GM12878 (cell line): ENCODE measurements at regions not wholly inside any gene's neighbourhood (a gene's known extent, or its start where the extent isn't known, plus 50 kb on each side); places are given as distances from the start of the nearest gene placed in this dataset.

Source experiments
- ATAC-seq: fragments of 200-7000 bp; cut with Tn5 transposase; 3 replicates; pipeline ENCODE4 v1.9.1; 2020; ENCODE audit warnings: mild to moderate bottlenecking, moderate library complexity
- BruUV-seq: library from RNA; stranded (reverse); fragments of 400-500 nt; replicated peaks from 2 replicates; lab custom pipeline; 2021; lab: Mats Ljungman, UMichigan
- CTCF ChIA-PET: fragments of 300-600 bp; sonication (Branson Sonifier 250); formaldehyde crosslinking; extraction: SDS; loops from one replicate; lab custom pipeline; 2021; ENCODE audit warnings: inconsistent platforms; lab: Yijun Ruan, JAX
- POLR2A ChIA-PET: fragments of 350-600 bp; formaldehyde crosslinking; extraction: SDS; loops from one replicate; lab custom pipeline; 2021; ENCODE audit warnings: inconsistent platforms; lab: Charles Lee
- RAD21 ChIA-PET: fragments of 300-600 bp; sonication (Branson Sonifier 250); formaldehyde crosslinking; loops from one replicate; lab custom pipeline; 2023; ENCODE audit warnings: antibody characterized with exemption; ENCODE audit not compliant: unreplicated experiment; lab: Charles Lee
- SMC1A ChIA-PET: fragments of 300-600 bp; sonication (Branson Sonifier 250); formaldehyde crosslinking; loops from one replicate; lab custom pipeline; 2023; ENCODE audit not compliant: unreplicated experiment, uncharacterized antibody; lab: Charles Lee
- DNase-seq: peaks from one replicate; pipeline ENCODE4 v3.0.0-alpha.2; 2011; ENCODE audit warnings: low read depth, low spot score
- FAIRE-seq: peaks from 3 replicates; lab custom pipeline; 2011; peaks lifted over from hg19 to GRCh38; lab: Jason Lieb, UNC
- H2AFZ ChIP-seq: 2 replicates; pipeline ENCODE4 v1.6.0; 2011; ENCODE audit warnings: low read depth, low read length, control low read depth; ENCODE audit not compliant: control insufficient read depth
- H3K27ac ChIP-seq: 2 replicates; pipeline ENCODE4 v1.5.1; 2011; ENCODE audit warnings: control low read depth; ENCODE audit not compliant: control insufficient read depth, insufficient read depth
- H3K27me3 ChIP-seq, 2 experiments: replicated peaks in 1 of 2; 2 replicates each; pipeline versions ENCODE4 v1.6.0 to v1.6.1; 2011; ENCODE audit warnings: low read length in 1 of 2; ENCODE audit not compliant: control insufficient read depth in 2 of 2, insufficient read depth in 2 of 2
- H3K36me3 ChIP-seq, 2 experiments: 2 replicates each; pipeline ENCODE4 v1.5.1; 2011; ENCODE audit warnings: low read length in 1 of 2; ENCODE audit not compliant: control insufficient read depth in 2 of 2, insufficient read depth in 2 of 2
- H3K4me1 ChIP-seq: 2 replicates; pipeline ENCODE4 v1.6.1; 2011; ENCODE audit warnings: mild to moderate bottlenecking, low read length, moderate library complexity, mixed read lengths; ENCODE audit not compliant: control insufficient read depth, insufficient read depth
- H3K4me2 ChIP-seq: 2 replicates; pipeline ENCODE4 v1.6.0; 2011; ENCODE audit warnings: control low read depth; ENCODE audit not compliant: control insufficient read depth, insufficient read depth
- H3K4me3 ChIP-seq: fragments of 200-600 bp; sonication (generic); 2 replicates; pipeline ENCODE4 v1.5.1; 2016
- H3K79me2 ChIP-seq: 2 replicates; pipeline ENCODE4 v1.6.0; 2011; ENCODE audit warnings: low read length; ENCODE audit not compliant: control insufficient read depth, insufficient read depth
- H3K9ac ChIP-seq: 2 replicates; pipeline ENCODE4 v1.8.0; 2011; ENCODE audit warnings: low read length, control low read depth, mixed read lengths; ENCODE audit not compliant: control insufficient read depth, insufficient read depth
- H3K9me3 ChIP-seq: replicated peaks from 3 replicates; pipeline ENCODE4 v1.5.1; 2011; ENCODE audit warnings: mild to moderate bottlenecking, low read length; ENCODE audit not compliant: control insufficient read depth, insufficient read depth
- H4K20me1 ChIP-seq: 2 replicates; pipeline ENCODE4 v1.6.0; 2011; ENCODE audit not compliant: control insufficient read depth, insufficient read depth
- ETV6 ChIP-seq, 2 experiments: fragments of 450-650 bp in 1 of 2; IDR thresholded peaks in 1 of 2; conservative IDR thresholded peaks in 1 of 2; 2 replicates each; pipeline ENCODE4 v1.6.1; 2014; ENCODE audit warnings: antibody characterized with exemption in 1 of 2, borderline replicate concordance in 1 of 2, low read depth in 1 of 2, mild to moderate bottlenecking in 1 of 2, moderate library complexity in 1 of 2
- IRF3 ChIP-seq: fragments of 450-650 bp; IDR thresholded peaks from 2 replicates; pipeline ENCODE4 v1.6.1; 2014; ENCODE audit warnings: mild to moderate bottlenecking
- IRF4 ChIP-seq: IDR thresholded peaks from 2 replicates; pipeline ENCODE4 v1.6.1; 2011; ENCODE audit warnings: low read depth, low read length
- PML ChIP-seq: IDR thresholded peaks from 2 replicates; pipeline ENCODE4 v1.6.1; 2012; ENCODE audit warnings: low read length, inconsistent platforms
- POLR2A ChIP-seq: IDR thresholded peaks from 2 replicates; pipeline ENCODE4 v1.6.1; 2011; ENCODE audit warnings: low read depth, mild to moderate bottlenecking, low read length
- POLR2AphosphoS2 ChIP-seq: IDR thresholded peaks from 2 replicates; pipeline ENCODE4 v1.6.1; 2011; ENCODE audit warnings: low read depth, mild to moderate bottlenecking, low read length, improper control_type of control experiment, moderate library complexity
- RBBP5 ChIP-seq: fragments of 200-600 bp; sonication (generic); conservative IDR thresholded peaks from 2 replicates; pipeline ENCODE4 v1.6.1; 2016
- RELA ChIP-seq: fragments of 450-650 bp; IDR thresholded peaks from 2 replicates; pipeline ENCODE4 v1.8.0; 2014; ENCODE audit warnings: borderline replicate concordance; ENCODE audit not compliant: partially characterized antibody
- SMAD5 ChIP-seq: IDR thresholded peaks from 2 replicates; pipeline ENCODE4 v1.6.1; 2016; ENCODE audit warnings: antibody characterized with exemption, low read depth
- TAF1 ChIP-seq: IDR thresholded peaks from 2 replicates; pipeline ENCODE4 v1.6.1; 2011; ENCODE audit warnings: mild to moderate bottlenecking, low read depth, low read length, borderline replicate concordance
- TCF12 ChIP-seq: IDR thresholded peaks from 2 replicates; pipeline ENCODE4 v1.6.1; 2011; ENCODE audit warnings: low read depth, mild to moderate bottlenecking, low read length
- WGBS: methylation state at CpG from one replicate; pipeline ENCODE4 v1.1.6; 2016; ENCODE audit warnings: low lambda C conversion rate; ENCODE audit not compliant: insufficient replicate concordance, insufficient coverage; ENCODE audit errors: missing lambda C conversion rate; 5-methylcytosine and 5-hydroxymethylcytosine counted together
- in situ Hi-C: fragments of 300-500 bp; cut with MboI; formaldehyde crosslinking; loops from 9 replicates; pipeline ENCODE4 v1.14.3; 2018; ENCODE audit warnings: mixed read lengths
- intact Hi-C: fragments of 100-400 bp; cut with micrococcal nuclease; formaldehyde crosslinking; loops from one replicate; pipeline ENCODE4 v1.14.2; 2022; ENCODE audit not compliant: unreplicated experiment

- Histone ChIP-seq H3K4me2 (no peak overlapping the region), H3K36me3 (no peaks in the 10 kb centered on the region), H3K9me3 (no peaks in the 10 kb centered on the region), H2AFZ (no peak overlapping the region), H3K27ac (no peak overlapping the region), H4K20me1 (no peaks in the 10 kb centered on the region), H3K79me2 (no peaks in the 10 kb centered on the region), H3K4me1 (no peaks in the 10 kb centered on the region), H3K4me3 (no peak overlapping the region), H3K9ac (no peak overlapping the region), H3K27me3 (no peaks in the 10 kb centered on the region)
- SMC1A ChIA-PET = no interaction called here
- no peak for TF ChIP-seq TCF12
- TF ChIP-seq IRF4 = no peak
- no peak for TF ChIP-seq IRF3
- no peak for TF ChIP-seq PML
- no peak for TF ChIP-seq TAF1
- no peak for TF ChIP-seq POLR2AphosphoS2
- intact Hi-C loops = no loop called here
- CTCF ChIA-PET = no interaction called here
- 57% methylated on average over 5 of the region's 5 CpGs for WGBS
- no TSS peak for BruUV-seq
- RAD21 ChIA-PET = no interaction called here
- ATAC-seq (no peak), FAIRE-seq (no peak), DNase-seq (no peak)
- POLR2A ChIA-PET = no interaction called here
- in situ Hi-C loops = no loop called here
Measured at GRCh38 chr12:130263025-130263424, 74.7 kb upstream of the PIWIL1 start.

DNA sequence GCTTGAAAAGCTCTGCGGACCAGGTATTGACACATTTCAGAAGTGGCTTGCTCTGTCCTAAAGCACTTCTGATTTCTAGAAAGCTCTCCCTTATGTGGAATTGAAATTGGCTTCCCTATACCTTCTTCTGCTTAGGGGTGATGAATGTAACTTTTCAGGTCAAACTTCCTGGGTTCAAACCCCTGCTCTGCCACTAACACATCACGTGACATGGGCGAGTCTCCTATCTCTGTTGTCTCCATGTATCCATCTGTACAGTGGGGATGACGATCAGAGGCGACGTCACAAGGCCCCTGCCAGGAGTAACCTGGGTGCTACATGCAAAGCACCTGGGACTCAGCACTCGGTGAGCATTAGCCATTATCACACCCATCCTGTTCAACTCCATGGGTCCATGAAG lies 73.7 kb upstream of the PIWIL1 start:
- CTCF ChIA-PET = no interaction called here
- intact Hi-C loops = no loop called here
- no peak overlapping the region for H3K4me2 ChIP-seq

More for the DNA sequence above, 73.7 kb upstream of the PIWIL1 start:
- H3K9ac ChIP-seq = no peak overlapping the region
- H3K4me3 ChIP-seq = no peak overlapping the region
- FAIRE-seq (no peak), DNase-seq (no peak), ATAC-seq (no peak)
- H3K27me3 ChIP-seq = no peaks in the 10 kb centered on the region
- WGBS = 38% methylated on average over 7 of the region's 7 CpGs
- no peaks in the 10 kb centered on the region for H3K9me3 ChIP-seq
- ChIA-PET SMC1A (no interaction called here), POLR2A (no interaction called here), RAD21 (no interaction called here)
- H3K27ac ChIP-seq = no peak overlapping the region
- TF ChIP-seq RBBP5 (no peak), RELA (no peak), POLR2A (no peak), POLR2AphosphoS2 (no peak), SMAD5 (no peak), ETV6 (conservative IDR thresholded peaks at IDR 0.05 in 1 of 2, IDR thresholded peaks at IDR 0.05 in 1 of 2; ENCODE audit: borderline replicate concordance in 1 of 2, low read depth in 1 of 2) (no peak)
- H4K20me1 ChIP-seq = no peaks in the 10 kb centered on the region
- H3K79me2 ChIP-seq = no peaks in the 10 kb centered on the region
- in situ Hi-C loops = no loop called here
- no TSS peak for BruUV-seq
- no peak overlapping the region for H2AFZ ChIP-seq
- H3K4me1 ChIP-seq = no peaks in the 10 kb centered on the region
- H3K36me3 ChIP-seq = no peaks in the 10 kb centered on the region
